CD14-positive monocyte (primary cell): ENCODE measurements at regions not wholly inside any gene's neighbourhood (a gene's known extent, or its start where the extent isn't known, plus 50 kb on each side); places are given as distances from the start of the nearest gene placed in this dataset.

ENCODE experiments used
- DNase-seq, 3 donors: peaks; one replicate each; pipeline ENCODE4 v3.0.0-alpha.2; 2011 to 2022
- H2AFZ ChIP-seq: 2 replicates; pipeline ENCODE4 v1.6.0; 2012; ENCODE audit warnings: mild to moderate bottlenecking, low read depth, low read length, inconsistent platforms; ENCODE audit not compliant: insufficient read depth, poor library complexity, severe bottlenecking
- H3K27ac ChIP-seq, 2 donors: 1 replicate in 1 of 2; 2 replicates in 1 of 2; pipeline ENCODE4 v1.5.1; 2012 to 2013; ENCODE audit warnings: low read length in 2 of 2, control low read depth in 1 of 2, inconsistent platforms in 1 of 2, low read depth in 1 of 2, mild to moderate bottlenecking in 1 of 2
- H3K27me3 ChIP-seq, 2 donors: one replicate each; pipeline versions ENCODE4 v1.6.0 to v1.6.1; 2011 to 2013; ENCODE audit warnings: low read length in 2 of 2; ENCODE audit not compliant: control insufficient read depth in 2 of 2, insufficient read depth in 2 of 2
- H3K36me3 ChIP-seq, 2 donors: replicated peaks in 1 of 2; 1 replicate in 1 of 2; 2 replicates in 1 of 2; pipeline versions ENCODE4 v1.5.1 to v1.6.1; 2012 to 2013; ENCODE audit warnings: low read length in 2 of 2, control low read depth in 1 of 2, inconsistent platforms in 1 of 2, mild to moderate bottlenecking in 1 of 2; ENCODE audit not compliant: insufficient read depth in 2 of 2, control insufficient read depth in 1 of 2
- H3K4me1 ChIP-seq, 2 donors: 1 replicate in 1 of 2; 2 replicates in 1 of 2; pipeline versions ENCODE4 v1.5.1 to v1.6.1; 2012 to 2013; ENCODE audit warnings: low read length in 2 of 2, control low read depth in 1 of 2, inconsistent platforms in 1 of 2, mild to moderate bottlenecking in 1 of 2, moderate library complexity in 1 of 2; ENCODE audit not compliant: insufficient read depth in 2 of 2, control insufficient read depth in 1 of 2
- H3K4me2 ChIP-seq: replicated peaks from 2 replicates; pipeline ENCODE3; 2012; ENCODE audit warnings: low read length, moderate library complexity, mild to moderate bottlenecking; ENCODE audit not compliant: poor library complexity, severe bottlenecking; ENCODE audit errors: extremely low read depth
- H3K4me3 ChIP-seq, 3 experiments: fragments of 200-600 bp in 1 of 3; sonication (generic) in 1 of 3; replicated peaks in 1 of 3; 1 replicate in 2 of 3; 2 replicates in 1 of 3; pipeline ENCODE4 v1.5.1; 2011 to 2013; ENCODE audit warnings: low read length in 3 of 3, mild to moderate bottlenecking in 3 of 3, control low read depth in 2 of 3, low read depth in 2 of 3, inconsistent platforms in 1 of 3, moderate library complexity in 1 of 3
- H3K79me2 ChIP-seq: 2 replicates; pipeline ENCODE4 v1.6.0; 2012; ENCODE audit warnings: mild to moderate bottlenecking, control low read depth, inconsistent platforms, low read length, moderate library complexity; ENCODE audit not compliant: insufficient read depth
- H3K9ac ChIP-seq: 2 replicates; pipeline ENCODE4 v1.6.0; 2017; ENCODE audit warnings: low read length, mild to moderate bottlenecking; ENCODE audit not compliant: insufficient read depth, poor library complexity, severe bottlenecking
- H3K9me3 ChIP-seq, 2 donors: replicated peaks in 1 of 2; 1 replicate in 1 of 2; 2 replicates in 1 of 2; pipeline versions ENCODE4 v1.5.1 to v1.6.1; 2012 to 2013; ENCODE audit warnings: low read length in 2 of 2, control low read depth in 1 of 2; ENCODE audit not compliant: control insufficient read depth in 1 of 2, insufficient read depth in 1 of 2
- H4K20me1 ChIP-seq: 2 replicates; pipeline ENCODE4 v1.6.0; 2012; ENCODE audit warnings: mild to moderate bottlenecking, low read length, control low read depth, moderate library complexity; ENCODE audit not compliant: insufficient read depth
- H3K27ac Mint-ChIP-seq, 7 donors: one replicate each; pipeline ENCODE4 v1.8.0; 2020; ENCODE audit warnings: mild to moderate bottlenecking in 7 of 7, mixed read lengths in 7 of 7, moderate library complexity in 6 of 7, inconsistent platforms in 2 of 7
- H3K27me3 Mint-ChIP-seq, 3 donors: one replicate each; pipeline ENCODE4 v1.8.0; 2021 to 2022; ENCODE audit warnings: low read depth in 3 of 3, mild to moderate bottlenecking in 3 of 3, mixed read lengths in 3 of 3, moderate library complexity in 3 of 3, inconsistent platforms in 1 of 3
- H3K36me3 Mint-ChIP-seq, 2 donors: one replicate each; pipeline ENCODE4 v1.8.0; 2020; ENCODE audit warnings: mixed read lengths in 2 of 2, inconsistent platforms in 1 of 2, mild to moderate bottlenecking in 1 of 2
- H3K4me1 Mint-ChIP-seq: one replicate; pipeline ENCODE4 v1.8.0; 2020; ENCODE audit warnings: mild to moderate bottlenecking, mixed read lengths
- H3K4me3 Mint-ChIP-seq, 2 donors: one replicate each; pipeline ENCODE4 v1.8.0; 2020; ENCODE audit warnings: mild to moderate bottlenecking in 2 of 2, mixed read lengths in 2 of 2, moderate library complexity in 1 of 2
- H3K9me3 Mint-ChIP-seq, 7 donors: one replicate each; pipeline ENCODE4 v1.8.0; 2020 to 2022; ENCODE audit warnings: mixed read lengths in 7 of 7, mild to moderate bottlenecking in 6 of 7, moderate library complexity in 6 of 7, inconsistent platforms in 2 of 7
- WGBS: methylation state at CpG from one replicate; pipeline ENCODE4 v1.1.5; 2013; ENCODE audit warnings: missing lambda C conversion rate; ENCODE audit not compliant: insufficient coverage; 5-methylcytosine and 5-hydroxymethylcytosine counted together
- intact Hi-C, 2 donors: fragments of 100-400 bp; cut with micrococcal nuclease; formaldehyde crosslinking; loops; one replicate each; pipeline versions ENCODE4 v1.15.0 to v1.15.1; 2023
- TF ChIP-seq, protein P1 (sequence below): fragments of 200-600 bp; IDR thresholded peaks from one replicate; pipeline ENCODE4 v1.8.0; 2022; ENCODE audit warnings: antibody characterized with exemption, mild to moderate bottlenecking

DNA sequence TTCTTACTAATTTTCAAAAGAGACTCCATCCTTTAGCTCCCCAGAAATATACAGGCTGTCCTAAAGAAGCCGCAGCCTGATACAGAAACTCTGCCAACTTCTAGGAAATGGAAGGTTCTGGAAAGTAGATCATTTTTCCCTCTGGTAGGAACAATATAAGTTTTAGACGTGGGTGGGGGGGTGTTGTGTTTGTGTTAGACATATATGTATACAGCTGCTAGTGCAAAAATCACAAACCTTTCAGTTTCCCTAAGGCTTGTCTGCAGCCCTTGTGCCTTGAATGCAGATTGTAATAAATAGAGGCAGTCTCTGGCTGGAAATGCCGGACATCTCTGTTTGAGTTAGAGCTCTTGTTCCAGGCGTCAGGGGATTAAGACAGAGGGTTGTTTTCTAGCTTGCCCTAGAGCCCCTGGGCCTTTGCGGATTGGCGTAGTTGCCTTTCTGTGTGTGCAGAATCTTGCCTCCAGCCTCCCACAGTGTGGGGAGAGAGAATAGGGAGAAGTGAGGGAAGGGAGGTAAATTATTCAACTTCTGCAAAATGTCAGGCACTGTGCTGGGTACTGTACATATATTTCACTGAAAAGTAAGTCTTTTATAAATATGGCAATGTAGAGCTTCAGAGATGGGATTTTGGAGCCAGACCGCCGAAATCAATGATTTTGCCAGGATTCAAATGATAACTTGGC lies 269.7 kb downstream of the PRL start:
- Mint-ChIP-seq H3K36me3 (peaks cover 0 to 2% of the 10 kb centered on the region in 2 donors), H3K9me3 (peaks cover 0 to 5% (median 2%) of the 10 kb centered on the region in 7 donors), H3K27me3 (no peaks in the 10 kb centered on the region), H3K4me3 (no peak overlapping the region), H3K27ac (peak overlapping the region in 5 of 7 donors; percentile 23 to 97 (median 78)), H3K4me1 (peaks cover 69% of the 10 kb centered on the region)
- no peak overlapping the region for H3K4me2 ChIP-seq
- H3K9me3 ChIP-seq = peaks cover 0 to under 1% of the 10 kb centered on the region in 2 donors
- intact Hi-C loops = loop anchor here in 1 of 2 donors (5.0 kb wide), 1 partner anchor 35 kb away; no protein-coding TSS in a partner anchor
- no peaks in the 10 kb centered on the region for H4K20me1 ChIP-seq
- H3K27ac ChIP-seq = peak overlapping the region in 1 of 2 donors; percentile 95
- no peak for DNase-seq
- H2AFZ ChIP-seq = peak overlapping the region; percentile 1
- no peaks in the 10 kb centered on the region for H3K27me3 ChIP-seq
- WGBS = 98% methylated on average over 6 of the region's 8 CpGs
- H3K9ac ChIP-seq = no peak overlapping the region
- no peaks in the 10 kb centered on the region for H3K79me2 ChIP-seq
- peaks cover 61 to 67% of the 10 kb centered on the region in 2 donors for H3K4me1 ChIP-seq
- H3K36me3 ChIP-seq = no peaks in the 10 kb centered on the region
- H3K4me3 ChIP-seq = no peak overlapping the region
- TF ChIP-seq, protein P1, sequence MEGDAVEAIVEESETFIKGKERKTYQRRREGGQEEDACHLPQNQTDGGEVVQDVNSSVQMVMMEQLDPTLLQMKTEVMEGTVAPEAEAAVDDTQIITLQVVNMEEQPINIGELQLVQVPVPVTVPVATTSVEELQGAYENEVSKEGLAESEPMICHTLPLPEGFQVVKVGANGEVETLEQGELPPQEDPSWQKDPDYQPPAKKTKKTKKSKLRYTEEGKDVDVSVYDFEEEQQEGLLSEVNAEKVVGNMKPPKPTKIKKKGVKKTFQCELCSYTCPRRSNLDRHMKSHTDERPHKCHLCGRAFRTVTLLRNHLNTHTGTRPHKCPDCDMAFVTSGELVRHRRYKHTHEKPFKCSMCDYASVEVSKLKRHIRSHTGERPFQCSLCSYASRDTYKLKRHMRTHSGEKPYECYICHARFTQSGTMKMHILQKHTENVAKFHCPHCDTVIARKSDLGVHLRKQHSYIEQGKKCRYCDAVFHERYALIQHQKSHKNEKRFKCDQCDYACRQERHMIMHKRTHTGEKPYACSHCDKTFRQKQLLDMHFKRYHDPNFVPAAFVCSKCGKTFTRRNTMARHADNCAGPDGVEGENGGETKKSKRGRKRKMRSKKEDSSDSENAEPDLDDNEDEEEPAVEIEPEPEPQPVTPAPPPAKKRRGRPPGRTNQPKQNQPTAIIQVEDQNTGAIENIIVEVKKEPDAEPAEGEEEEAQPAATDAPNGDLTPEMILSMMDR = no peak

DNA sequence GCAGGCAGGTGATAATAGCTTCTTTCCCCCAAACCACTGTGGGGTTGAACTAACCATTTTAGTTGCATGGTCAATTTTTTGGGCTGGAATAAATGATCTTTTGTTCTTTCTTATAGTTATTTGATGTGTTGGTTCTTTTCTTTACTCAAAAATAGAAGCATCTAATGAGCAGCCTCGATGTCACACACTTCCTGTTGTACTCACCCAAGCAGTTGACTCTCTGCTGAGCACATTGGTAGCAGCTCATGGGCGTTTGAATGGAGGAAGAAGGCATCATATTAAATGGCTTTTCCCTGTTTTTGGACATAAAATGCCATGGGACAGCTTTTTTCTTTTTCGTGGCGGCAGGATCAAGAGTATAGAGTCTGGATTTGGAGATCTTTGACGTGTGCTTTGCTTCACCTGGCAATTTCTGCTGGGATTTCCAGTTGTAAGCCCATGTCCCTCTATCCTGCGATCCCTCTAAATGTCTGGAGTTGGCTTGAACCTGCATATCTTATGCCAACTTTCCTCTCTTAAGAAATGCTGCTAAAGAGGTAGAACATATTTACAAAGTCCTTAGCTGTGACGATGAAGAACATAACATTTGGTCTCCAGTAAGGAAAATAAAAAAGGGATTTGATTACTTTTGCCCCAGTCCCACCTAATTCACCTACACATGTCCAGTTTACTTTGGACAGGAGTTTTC lies 268.3 kb downstream of the PRL start:
- intact Hi-C loops = loop anchor here in 1 of 2 donors (5.0 kb wide), 1 partner anchor 34 kb away; no protein-coding TSS in a partner anchor
- Mint-ChIP-seq H3K4me3 (peak overlapping the region in 1 of 2 donors; percentile 28), H3K27ac (no peak overlapping the region), H3K9me3 (peaks cover 0 to 2% (median 0%) of the 10 kb centered on the region in 7 donors), H3K27me3 (peaks cover 0 to 2% (median 0%) of the 10 kb centered on the region in 3 donors), H3K36me3 (no peaks in the 10 kb centered on the region), H3K4me1 (peaks cover 67% of the 10 kb centered on the region)
- TF ChIP-seq, protein P1 = no peak
- H3K4me2 ChIP-seq = no peak overlapping the region
- H3K27me3 ChIP-seq = no peaks in the 10 kb centered on the region
- H4K20me1 ChIP-seq = no peaks in the 10 kb centered on the region
- DNase-seq = peak; percentile 6 to 17 (median 11)
- H3K4me3 ChIP-seq = no peak overlapping the region
- 100% methylated on average over 2 of the region's 7 CpGs for WGBS
- peak overlapping the region; percentile 43 for H2AFZ ChIP-seq
- no peaks in the 10 kb centered on the region for H3K9me3 ChIP-seq
- H3K27ac ChIP-seq = no peak overlapping the region
- H3K4me1 ChIP-seq = peaks cover 61 to 67% of the 10 kb centered on the region in 2 donors
- H3K9ac ChIP-seq = no peak overlapping the region
- H3K36me3 ChIP-seq = no peaks in the 10 kb centered on the region
- H3K79me2 ChIP-seq = no peaks in the 10 kb centered on the region
